ENCODE measurements at regions not wholly inside any gene's neighbourhood (a gene's known extent, or its start where the extent isn't known, plus 50 kb on each side); places are given as distances from the start of the nearest gene placed in this dataset.

- DNase-seq (ENCODE audit: low read depth) = no peak
- TF ChIP-seq CTCF (IDR thresholded peaks at IDR 0.05; ENCODE audit: insufficient read depth, low read length, poor library complexity, severe bottlenecking) = no peak
- Histone ChIP-seq H3K27me3 (ENCODE audit: control insufficient read depth, insufficient read depth, low read length) (no peaks in the 10 kb centered on the region), H3K36me3 (ENCODE audit: control insufficient read depth, insufficient read depth, low read length) (no peaks in the 10 kb centered on the region), H3K4me3 (ENCODE audit: low read depth, low read length) (no peak overlapping the region)
Observed at GRCh38 chr4:35534962-35535361, 709.4 kb downstream of the ARAP2 start.

DNA sequence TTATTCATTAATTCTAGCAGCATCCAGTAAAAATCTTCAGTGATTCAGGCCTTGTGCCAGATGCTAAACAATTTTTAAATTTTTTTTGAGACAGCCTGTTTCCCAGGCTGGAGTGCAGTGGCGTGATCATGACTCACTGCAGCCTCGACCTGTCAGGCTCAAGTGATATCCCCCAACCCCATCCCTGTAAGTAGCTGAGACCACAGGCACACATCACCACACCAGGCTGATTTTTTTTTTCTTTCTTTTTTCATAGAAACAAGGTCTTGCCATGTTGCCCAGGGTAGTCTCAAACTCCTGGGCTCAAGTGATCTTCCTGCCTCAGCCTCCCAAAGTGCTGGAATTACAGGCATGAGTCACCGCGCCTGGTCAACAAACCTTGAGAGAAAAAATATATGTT lies 705.5 kb downstream of the ARAP2 start:
- no peaks in the 10 kb centered on the region for H3K36me3 ChIP-seq (ENCODE audit: control insufficient read depth, insufficient read depth, low read length)
- no peaks in the 10 kb centered on the region for H3K27me3 ChIP-seq (ENCODE audit: control insufficient read depth, insufficient read depth, low read length)
- no peak overlapping the region for H3K4me3 ChIP-seq (ENCODE audit: low read depth, low read length)
- DNase-seq (ENCODE audit: low read depth) = no peak
- no peak for TF ChIP-seq CTCF (IDR thresholded peaks at IDR 0.05; ENCODE audit: insufficient read depth, low read length, poor library complexity, severe bottlenecking)

GRCh38 chr4:35539404-35540055 lies 704.8 kb downstream of the ARAP2 start:
- no peak overlapping the region for H3K4me3 ChIP-seq (ENCODE audit: low read depth, low read length)
- no peak for TF ChIP-seq CTCF (IDR thresholded peaks at IDR 0.05; ENCODE audit: insufficient read depth, low read length, poor library complexity, severe bottlenecking)
- H3K36me3 ChIP-seq (ENCODE audit: control insufficient read depth, insufficient read depth, low read length) = no peaks in the 10 kb centered on the region
- DNase-seq (ENCODE audit: low read depth) = no peak
- no peaks in the 10 kb centered on the region for H3K27me3 ChIP-seq (ENCODE audit: control insufficient read depth, insufficient read depth, low read length)

DNA sequence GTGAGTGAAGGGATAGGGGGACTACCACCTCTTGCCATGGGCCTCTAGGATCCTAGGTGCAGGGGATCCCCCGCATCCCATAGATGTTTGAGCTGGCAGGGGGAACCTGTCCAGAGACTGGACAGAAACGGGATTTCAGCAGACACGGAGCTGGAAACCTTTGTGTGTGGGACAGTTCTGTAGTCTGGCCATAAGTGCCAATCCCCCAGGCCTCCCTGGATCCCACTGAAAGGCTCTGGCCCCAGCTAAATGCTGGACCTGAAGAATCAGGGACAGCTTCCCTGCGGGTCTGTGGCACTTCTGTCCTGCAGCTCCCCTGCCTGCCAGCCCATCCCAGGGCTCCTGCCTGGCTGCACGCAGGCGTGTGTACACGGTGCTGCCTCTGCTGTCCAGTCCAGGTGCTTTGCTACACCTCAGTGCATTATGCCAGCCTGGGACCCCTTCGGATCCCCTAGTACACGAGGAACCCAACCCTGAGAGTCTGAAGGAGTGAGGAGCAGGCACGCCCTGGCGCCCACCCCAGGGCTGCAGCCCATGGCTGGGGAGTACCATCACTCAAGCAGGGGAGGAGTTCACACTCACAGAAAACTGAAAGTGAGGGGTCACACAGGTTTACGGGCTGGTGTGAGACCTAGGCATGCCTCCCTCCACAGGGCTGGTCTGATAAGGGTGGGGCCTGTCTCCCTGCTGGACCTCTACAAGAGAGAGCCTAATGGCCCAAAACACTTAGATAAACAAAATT lies 703.0 kb downstream of the ARAP2 start:
- no peaks in the 10 kb centered on the region for H3K36me3 ChIP-seq (ENCODE audit: control insufficient read depth, insufficient read depth, low read length)
- TF ChIP-seq CTCF (IDR thresholded peaks at IDR 0.05; ENCODE audit: insufficient read depth, low read length, poor library complexity, severe bottlenecking) = no peak
- no peak overlapping the region for H3K4me3 ChIP-seq (ENCODE audit: low read depth, low read length)
- no peaks in the 10 kb centered on the region for H3K27me3 ChIP-seq (ENCODE audit: control insufficient read depth, insufficient read depth, low read length)
- DNase-seq (ENCODE audit: low read depth) = no peak

DNA sequence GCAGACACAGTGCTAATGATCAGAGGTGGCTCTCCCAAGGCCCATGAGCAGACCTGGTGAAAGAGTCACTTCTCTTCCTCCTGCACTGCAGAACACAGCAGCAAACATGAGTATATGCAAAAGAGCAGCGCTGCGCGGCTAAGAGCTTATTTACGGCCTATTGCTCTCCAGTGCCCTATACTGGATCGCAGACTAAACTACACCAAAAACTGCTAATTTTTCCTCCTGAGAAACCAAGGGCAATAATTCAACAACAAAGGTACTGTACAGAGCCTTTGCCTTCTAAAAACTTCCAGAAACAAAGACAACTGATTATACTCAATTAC lies 702.5 kb downstream of the ARAP2 start:
- Histone ChIP-seq H3K36me3 (ENCODE audit: control insufficient read depth, insufficient read depth, low read length) (no peaks in the 10 kb centered on the region), H3K4me3 (ENCODE audit: low read depth, low read length) (no peak overlapping the region), H3K27me3 (ENCODE audit: control insufficient read depth, insufficient read depth, low read length) (no peaks in the 10 kb centered on the region)
- no peak for TF ChIP-seq CTCF (IDR thresholded peaks at IDR 0.05; ENCODE audit: insufficient read depth, low read length, poor library complexity, severe bottlenecking)
- no peak for DNase-seq (ENCODE audit: low read depth)

- TF ChIP-seq CTCF (IDR thresholded peaks at IDR 0.05; ENCODE audit: insufficient read depth, low read length, poor library complexity, severe bottlenecking) = no peak
- Histone ChIP-seq H3K36me3 (ENCODE audit: control insufficient read depth, insufficient read depth, low read length) (no peaks in the 10 kb centered on the region), H3K27me3 (ENCODE audit: control insufficient read depth, insufficient read depth, low read length) (no peaks in the 10 kb centered on the region), H3K4me3 (ENCODE audit: low read depth, low read length) (no peak overlapping the region)
- no peak for DNase-seq (ENCODE audit: low read depth)
Observed at GRCh38 chr4:35548921-35549320, 695.4 kb downstream of the ARAP2 start.

Data from kidney epithelial cell (primary cell).